CD4-positive, alpha-beta T cell treated with Interleukin-6 at 100 ng/mL for 8 hours (primary cell): ENCODE measurements at regions not wholly inside any gene's neighbourhood (a gene's known extent, or its start where the extent isn't known, plus 50 kb on each side); places are given as distances from the start of the nearest gene placed in this dataset.

ENCODE experiments used
- DNase-seq: peaks from one replicate; pipeline ENCODE4 v3.0.0-alpha.2; 2020; ENCODE audit warnings: mixed read lengths, low spot score

GRCh38 chr3:68057637-68058320 is 403.4 kb upstream of the SUCLG2 start:
- peak; percentile 79 for DNase-seq

DNA sequence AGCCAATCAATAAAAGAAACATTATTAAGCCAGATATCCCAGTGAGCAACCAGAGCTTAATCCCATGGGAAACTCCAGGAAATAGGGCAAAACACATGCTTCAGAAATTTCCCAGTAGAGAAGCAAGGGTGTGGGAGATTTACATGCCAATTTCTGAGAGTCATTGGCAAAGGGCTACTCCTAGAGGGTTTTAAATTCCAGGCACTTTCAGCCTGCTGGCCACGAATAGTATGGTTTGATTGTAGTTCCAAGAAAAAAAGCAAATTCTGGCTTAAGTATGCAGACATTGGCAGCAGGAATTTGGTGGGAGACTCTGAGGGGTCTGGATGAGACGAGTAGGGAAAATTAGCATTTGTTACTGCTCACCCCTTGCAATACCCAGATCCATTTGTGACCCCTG is 402.1 kb upstream of the SUCLG2 start:
- DNase-seq, result no peak

- no peak for DNase-seq
Measured at GRCh38 chr3:68055215-68055614, 400.8 kb upstream of the SUCLG2 start.

GRCh38 chr3:68049776-68050175 is 395.4 kb upstream of the SUCLG2 start:
- DNase-seq, result no peak

GRCh38 chr3:68045976-68046375 is 391.6 kb upstream of the SUCLG2 start:
- DNase-seq, result no peak

DNA sequence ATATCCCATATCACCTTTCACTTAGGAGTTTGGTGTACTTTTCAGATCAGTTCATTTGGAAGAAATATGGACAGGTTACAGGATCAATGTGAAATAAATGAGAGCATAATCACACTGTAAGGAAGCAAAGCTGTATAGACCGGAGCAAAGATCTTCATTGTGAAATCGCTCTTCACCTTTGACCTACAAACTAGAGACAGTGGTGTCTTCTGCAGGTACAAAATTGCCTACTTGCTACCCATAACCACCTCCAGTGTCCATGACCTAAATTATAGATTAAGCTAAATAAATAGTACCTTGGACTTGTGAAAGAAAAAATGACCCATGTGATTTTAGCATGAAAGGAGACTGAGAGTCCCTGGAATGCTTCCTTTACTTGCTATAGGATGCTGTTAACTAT is 379.5 kb upstream of the SUCLG2 start:
- no peak for DNase-seq

DNA sequence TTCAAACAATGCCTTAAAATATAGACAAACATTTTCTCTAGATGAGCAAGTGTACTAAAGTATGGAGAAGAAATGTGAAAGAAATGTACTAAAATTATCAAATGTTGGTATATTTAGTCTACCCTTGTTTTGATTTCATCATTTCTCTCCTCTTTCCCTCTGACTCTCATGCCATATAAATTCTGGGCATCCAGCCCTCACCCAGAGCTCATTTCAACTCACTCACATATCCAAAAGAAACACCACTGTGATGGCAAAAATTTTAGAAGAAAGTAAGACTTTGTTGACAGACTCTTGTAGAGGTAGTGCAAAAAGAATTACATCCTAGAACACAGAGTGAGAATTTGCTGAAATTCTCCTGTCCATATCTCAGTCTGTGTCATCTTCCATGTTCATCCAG is 377.8 kb upstream of the SUCLG2 start:
- no peak for DNase-seq

GRCh38 chr3:68025189-68025588 is 370.8 kb upstream of the SUCLG2 start:
- DNase-seq, result no peak

DNA sequence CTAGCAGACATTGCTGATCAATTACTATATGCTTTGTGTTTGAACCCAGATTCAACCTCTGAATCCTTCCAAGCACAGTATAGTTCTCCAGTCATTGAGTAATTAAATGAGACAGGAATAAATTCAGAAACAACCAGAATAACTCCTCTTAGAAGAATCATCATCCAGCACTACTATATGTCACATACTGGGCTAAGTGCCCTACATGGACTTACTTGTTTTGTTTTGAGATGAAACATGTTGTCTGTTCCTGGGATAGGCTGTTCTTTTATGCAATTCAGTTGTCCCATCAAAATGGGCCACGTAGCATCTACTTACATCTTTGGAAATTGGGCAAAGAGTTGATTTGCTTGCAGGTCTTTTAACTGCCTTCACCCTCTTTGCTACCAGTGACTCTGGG is 365.5 kb upstream of the SUCLG2 start:
- DNase-seq, result no peak

- DNase-seq, result no peak
Measured at GRCh38 chr3:68018275-68018674, 363.9 kb upstream of the SUCLG2 start.

DNA sequence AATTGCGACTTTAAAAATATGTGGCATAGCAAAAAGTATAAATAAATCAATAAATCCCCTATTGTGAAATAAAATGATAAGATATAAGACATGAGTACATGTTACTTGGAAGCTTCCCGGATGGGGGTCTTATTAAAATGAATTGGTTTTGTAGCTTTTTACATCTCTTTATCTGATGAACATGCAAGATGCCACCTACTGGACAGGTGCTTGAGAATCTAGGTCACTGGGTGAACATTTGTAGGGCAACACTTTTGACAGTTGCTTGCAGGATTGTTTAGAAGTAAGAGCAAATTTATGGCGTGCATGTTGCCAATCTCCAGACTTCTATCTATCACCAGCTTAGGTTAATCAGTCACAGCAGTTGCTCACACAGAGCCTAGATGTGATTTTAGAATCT is 362.7 kb upstream of the SUCLG2 start:
- no peak for DNase-seq

- no peak for DNase-seq
Measured at GRCh38 chr3:68009900-68010299, 355.5 kb upstream of the SUCLG2 start.

DNA sequence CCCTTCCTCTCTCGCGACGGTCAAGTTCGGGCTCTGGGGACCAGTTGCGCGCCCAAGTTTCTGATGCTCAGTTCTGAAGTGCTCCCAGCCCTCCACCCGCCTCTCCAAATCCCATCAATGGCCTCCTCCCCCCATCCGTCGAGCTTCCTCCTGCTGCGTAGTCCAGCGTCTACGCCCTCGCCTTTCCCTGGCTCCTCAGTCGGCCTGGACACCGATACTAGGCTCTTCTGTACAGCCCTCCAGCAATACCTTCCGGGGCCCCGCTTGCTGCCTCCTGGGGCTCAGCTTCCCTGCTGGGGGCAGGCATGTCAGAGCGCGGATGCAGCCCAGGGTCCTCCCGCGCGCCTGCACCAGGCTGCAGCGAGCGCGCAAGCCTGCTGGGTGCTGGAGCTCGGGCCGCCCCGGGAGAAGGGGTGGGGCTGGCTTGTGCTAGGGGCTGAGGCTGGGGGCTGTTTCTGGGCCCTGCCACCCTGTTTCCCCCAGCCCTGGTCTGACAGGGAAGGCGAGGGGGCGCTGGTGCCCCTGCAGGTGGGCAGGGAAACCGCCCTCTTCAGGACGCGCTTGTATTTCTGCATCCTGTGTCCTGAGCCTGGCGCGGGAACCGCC is 353.3 kb upstream of the SUCLG2 start:
- peak; percentile 15 for DNase-seq

GRCh38 chr3:68006646-68007045 is 352.2 kb upstream of the SUCLG2 start:
- DNase-seq, result no peak

DNA sequence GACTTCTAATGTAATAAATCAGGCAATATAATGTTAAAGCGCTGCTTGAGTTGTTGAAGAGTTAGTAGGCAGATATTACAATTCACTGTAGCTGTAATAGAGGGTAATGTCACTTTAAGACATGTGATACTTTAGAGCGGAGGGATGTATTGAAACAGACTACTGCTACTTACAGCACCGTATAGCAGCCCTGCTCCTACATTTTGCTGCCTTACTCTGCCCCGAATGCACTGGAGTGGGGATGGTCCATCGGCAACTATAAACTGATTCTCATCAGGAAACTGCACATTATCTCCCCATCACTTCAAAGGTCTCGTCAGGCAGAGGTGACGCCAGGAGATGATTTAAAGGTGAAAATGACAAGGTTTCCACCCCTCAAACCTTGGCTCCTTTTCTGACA is 349.7 kb upstream of the SUCLG2 start:
- no peak for DNase-seq

- no peak for DNase-seq
Measured at GRCh38 chr3:67998281-67998680, 343.9 kb upstream of the SUCLG2 start.

- no peak for DNase-seq
Measured at GRCh38 chr3:67995206-67995605, 340.8 kb upstream of the SUCLG2 start.

DNA sequence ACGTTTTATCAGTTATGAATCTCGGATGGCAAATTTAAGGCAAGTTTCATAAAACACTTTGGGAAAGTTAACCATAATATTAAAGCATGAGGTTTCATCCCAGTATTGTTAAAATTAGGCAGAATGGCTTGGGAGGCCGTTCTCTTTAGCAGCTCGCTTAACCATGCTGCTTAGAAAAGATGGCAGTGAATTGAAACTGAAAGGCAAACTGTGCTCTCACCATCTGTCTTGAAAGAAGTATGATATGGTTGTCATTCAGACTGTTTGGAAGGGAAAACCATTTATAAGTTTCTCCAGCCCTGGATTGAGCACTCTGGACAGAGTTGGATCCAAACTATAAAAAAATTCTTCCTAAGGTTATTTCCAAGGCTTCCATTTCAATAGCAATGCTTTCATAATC is 332.3 kb upstream of the SUCLG2 start:
- no peak for DNase-seq

DNA sequence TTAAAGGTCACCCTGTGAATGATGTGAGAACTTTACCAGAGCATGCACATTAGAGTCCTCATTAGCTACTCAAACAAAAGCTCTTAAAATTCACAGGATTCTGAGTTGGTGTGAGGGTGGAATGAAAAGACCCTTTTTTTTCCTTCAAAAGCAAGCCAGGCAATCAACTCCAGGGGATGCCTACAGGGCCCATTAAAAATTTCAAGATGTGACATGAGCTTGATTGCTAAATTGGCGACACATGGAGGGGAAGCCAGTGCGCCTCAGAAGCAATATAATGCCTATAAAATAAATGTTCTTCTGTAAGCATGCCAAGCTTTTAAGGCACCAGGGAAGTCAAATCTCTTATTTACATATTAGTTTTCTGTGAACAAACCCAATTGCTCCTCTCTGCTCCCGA is 328.8 kb upstream of the SUCLG2 start:
- no peak for DNase-seq

- no peak for DNase-seq
Measured at GRCh38 chr3:67981077-67981476, 326.7 kb upstream of the SUCLG2 start.

- no peak for DNase-seq
Measured at GRCh38 chr3:67979342-67979741, 324.9 kb upstream of the SUCLG2 start.

GRCh38 chr3:67977762-67978161 is 323.4 kb upstream of the SUCLG2 start:
- no peak for DNase-seq

- DNase-seq, result no peak
Measured at GRCh38 chr3:67976663-67977062, 322.3 kb upstream of the SUCLG2 start.

- DNase-seq, result no peak
Measured at GRCh38 chr3:67964596-67964995, 310.2 kb upstream of the SUCLG2 start.
